ENCODE measurements at regions not wholly inside any gene's neighbourhood (a gene's known extent, or its start where the extent isn't known, plus 50 kb on each side); places are given as distances from the start of the nearest gene placed in this dataset.

DNA sequence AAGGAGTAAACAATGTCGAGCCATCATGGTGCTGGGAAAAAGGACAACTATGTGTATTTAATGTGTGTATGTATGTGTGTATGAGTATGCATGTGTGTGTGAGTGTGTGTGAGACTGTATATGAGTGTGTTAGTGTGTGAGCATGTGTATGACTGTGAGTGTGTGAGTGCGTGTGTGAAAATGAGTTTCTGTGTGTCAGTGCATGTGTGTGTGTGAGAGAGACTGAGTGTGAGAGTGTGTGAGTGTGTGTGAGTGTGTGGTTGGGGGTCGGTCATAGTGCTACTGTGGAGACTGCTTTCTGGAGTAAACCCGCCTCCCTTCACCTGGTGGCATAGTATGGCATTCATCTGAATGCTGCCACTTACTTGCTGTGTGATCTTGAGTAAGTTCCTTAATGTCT is 567.4 kb downstream of the FGF9 start:
- TF ChIP-seq POLR2A (IDR thresholded peaks at IDR 0.05), result no peak
- TF ChIP-seq, protein P1, sequence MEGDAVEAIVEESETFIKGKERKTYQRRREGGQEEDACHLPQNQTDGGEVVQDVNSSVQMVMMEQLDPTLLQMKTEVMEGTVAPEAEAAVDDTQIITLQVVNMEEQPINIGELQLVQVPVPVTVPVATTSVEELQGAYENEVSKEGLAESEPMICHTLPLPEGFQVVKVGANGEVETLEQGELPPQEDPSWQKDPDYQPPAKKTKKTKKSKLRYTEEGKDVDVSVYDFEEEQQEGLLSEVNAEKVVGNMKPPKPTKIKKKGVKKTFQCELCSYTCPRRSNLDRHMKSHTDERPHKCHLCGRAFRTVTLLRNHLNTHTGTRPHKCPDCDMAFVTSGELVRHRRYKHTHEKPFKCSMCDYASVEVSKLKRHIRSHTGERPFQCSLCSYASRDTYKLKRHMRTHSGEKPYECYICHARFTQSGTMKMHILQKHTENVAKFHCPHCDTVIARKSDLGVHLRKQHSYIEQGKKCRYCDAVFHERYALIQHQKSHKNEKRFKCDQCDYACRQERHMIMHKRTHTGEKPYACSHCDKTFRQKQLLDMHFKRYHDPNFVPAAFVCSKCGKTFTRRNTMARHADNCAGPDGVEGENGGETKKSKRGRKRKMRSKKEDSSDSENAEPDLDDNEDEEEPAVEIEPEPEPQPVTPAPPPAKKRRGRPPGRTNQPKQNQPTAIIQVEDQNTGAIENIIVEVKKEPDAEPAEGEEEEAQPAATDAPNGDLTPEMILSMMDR (IDR thresholded peaks at IDR 0.05), result no peak

Data from lower leg skin (tissue), 3 donors.